ENCODE measurements at regions not wholly inside any gene's neighbourhood (a gene's known extent, or its start where the extent isn't known, plus 50 kb on each side); places are given as distances from the start of the nearest gene placed in this dataset.
"Not testable (repeated sequence)": the region's sequence is repeated elsewhere in the genome, so short reads cannot be mapped to it uniquely, and the experiment has no call there.

GRCh38 chr17:33697557-33697956 lies 404.5 kb upstream of the ASIC2 start:
- no peak for DNase-seq (ENCODE audit: low read depth)

GRCh38 chr17:33701910-33702309 lies 408.8 kb upstream of the ASIC2 start:
- no peak for DNase-seq (ENCODE audit: low read depth)

- no peak for DNase-seq (ENCODE audit: low read depth)
Measured at GRCh38 chr17:33704856-33705255, 411.8 kb upstream of the ASIC2 start.

GRCh38 chr17:33709881-33710280 lies 416.8 kb upstream of the ASIC2 start:
- no peak for DNase-seq (ENCODE audit: low read depth)

- no peak for DNase-seq (ENCODE audit: low read depth)
Measured at GRCh38 chr17:33712120-33712519, 419.0 kb upstream of the ASIC2 start.

- DNase-seq (ENCODE audit: low read depth): no peak
Measured at GRCh38 chr17:33716957-33717356, 423.9 kb upstream of the ASIC2 start.

GRCh38 chr17:33723736-33724135 lies 430.6 kb upstream of the ASIC2 start:
- DNase-seq (ENCODE audit: low read depth): not testable (repeated sequence)

GRCh38 chr17:33725675-33726271 lies 432.7 kb upstream of the ASIC2 start:
- no peak for DNase-seq (ENCODE audit: low read depth)

GRCh38 chr17:33730131-33730530 lies 437.0 kb upstream of the ASIC2 start:
- DNase-seq (ENCODE audit: low read depth): no peak

GRCh38 chr17:33732116-33732515 lies 439.0 kb upstream of the ASIC2 start:
- no peak for DNase-seq (ENCODE audit: low read depth)

- DNase-seq (ENCODE audit: low read depth): no peak
Measured at GRCh38 chr17:33739714-33740113, 446.6 kb upstream of the ASIC2 start.

GRCh38 chr17:33745047-33745760 lies 452.1 kb upstream of the ASIC2 start:
- DNase-seq (ENCODE audit: low read depth): no peak

GRCh38 chr17:33749171-33749570 lies 456.1 kb upstream of the ASIC2 start:
- DNase-seq (ENCODE audit: low read depth): no peak

- DNase-seq (ENCODE audit: low read depth): peak; percentile 7
Measured at GRCh38 chr17:33750943-33751701, 458.0 kb upstream of the ASIC2 start.

- DNase-seq (ENCODE audit: low read depth): no peak
Measured at GRCh38 chr17:33751702-33752065, 458.6 kb upstream of the ASIC2 start.

GRCh38 chr17:33753452-33753851 lies 460.4 kb upstream of the ASIC2 start:
- DNase-seq (ENCODE audit: low read depth): no peak

- no peak for DNase-seq (ENCODE audit: low read depth)
Measured at GRCh38 chr17:33756021-33756420, 462.9 kb upstream of the ASIC2 start.

- no peak for DNase-seq (ENCODE audit: low read depth)
Measured at GRCh38 chr17:33765871-33766270, 472.8 kb upstream of the ASIC2 start.

- DNase-seq (ENCODE audit: low read depth): no peak
Measured at GRCh38 chr17:33766721-33767120, 473.6 kb upstream of the ASIC2 start.

- DNase-seq (ENCODE audit: low read depth): no peak
Measured at GRCh38 chr17:33769066-33769465, 476.0 kb upstream of the ASIC2 start.

GRCh38 chr17:33776304-33776703 lies 478.8 kb upstream of the CCL2 start:
- DNase-seq (ENCODE audit: low read depth): no peak

- DNase-seq (ENCODE audit: low read depth): no peak
Measured at GRCh38 chr17:33776903-33777302, 478.2 kb upstream of the CCL2 start.

- DNase-seq (ENCODE audit: low read depth): no peak
Measured at GRCh38 chr17:33777674-33778073, 477.4 kb upstream of the CCL2 start.

Measured in T-helper 22 cell (primary cell).